GM23248 (cell line): ENCODE measurements at regions not wholly inside any gene's neighbourhood (a gene's known extent, or its start where the extent isn't known, plus 50 kb on each side); places are given as distances from the start of the nearest gene placed in this dataset.

Experiments
- DNase-seq: peaks from one replicate; pipeline ENCODE4 v3.0.0-alpha.2; 2015
- H2AFZ ChIP-seq: fragments of 200-600 bp; sonication (generic); 2 replicates; pipeline ENCODE4 v1.6.1; 2016; ENCODE audit warnings: antibody characterized with exemption
- H3F3A ChIP-seq: fragments of 200-600 bp; sonication (generic); 2 replicates; pipeline ENCODE4 v1.6.1; 2016; ENCODE audit warnings: mild to moderate bottlenecking, antibody characterized with exemption, mixed run types; ENCODE audit not compliant: insufficient read depth
- H3K27ac ChIP-seq: fragments of 200-600 bp; sonication (generic); 2 replicates; pipeline ENCODE4 v1.5.1; 2016; ENCODE audit warnings: mild to moderate bottlenecking
- H3K27me3 ChIP-seq: fragments of 200-600 bp; sonication (generic); replicated peaks from 2 replicates; pipeline ENCODE4 v1.6.1; 2016; ENCODE audit warnings: mild to moderate bottlenecking; ENCODE audit not compliant: insufficient read depth
- H3K36me3 ChIP-seq: fragments of 200-600 bp; sonication (generic); 2 replicates; pipeline ENCODE4 v1.6.1; 2016; ENCODE audit warnings: low read depth, mild to moderate bottlenecking
- H3K4me1 ChIP-seq: fragments of 200-600 bp; sonication (generic); 2 replicates; pipeline ENCODE4 v1.6.1; 2016; ENCODE audit warnings: mild to moderate bottlenecking; ENCODE audit not compliant: insufficient read depth
- H3K4me2 ChIP-seq: fragments of 200-600 bp; sonication (generic); one replicate; pipeline ENCODE4 v1.6.1; 2016; ENCODE audit warnings: mild to moderate bottlenecking; ENCODE audit not compliant: unreplicated experiment
- H3K4me3 ChIP-seq: fragments of 200-600 bp; sonication (generic); 2 replicates; pipeline ENCODE4 v1.5.1; 2016; ENCODE audit warnings: mild to moderate bottlenecking
- H3K79me2 ChIP-seq: fragments of 200-600 bp; sonication (generic); 2 replicates; pipeline ENCODE4 v1.6.1; 2016; ENCODE audit warnings: mild to moderate bottlenecking; ENCODE audit not compliant: insufficient read depth
- H3K9ac ChIP-seq: fragments of 200-600 bp; sonication (generic); 2 replicates; pipeline ENCODE4 v1.6.1; 2016; ENCODE audit warnings: mild to moderate bottlenecking
- H3K9me2 ChIP-seq: fragments of 200-600 bp; sonication (generic); 2 replicates; pipeline ENCODE4 v1.6.1; 2016; ENCODE audit warnings: mixed run types, mild to moderate bottlenecking, moderate library complexity; ENCODE audit not compliant: insufficient read depth
- H3K9me3 ChIP-seq: fragments of 200-600 bp; sonication (generic); one replicate; pipeline ENCODE4 v1.6.1; 2017; ENCODE audit warnings: low read depth
- H4K20me1 ChIP-seq: fragments of 200-600 bp; sonication (generic); 2 replicates; pipeline ENCODE4 v1.6.0; 2016; ENCODE audit not compliant: insufficient read depth
- EZH2 ChIP-seq: fragments of 200-600 bp; sonication (generic); IDR thresholded peaks from 2 replicates; pipeline ENCODE4 v1.6.1; 2018; ENCODE audit warnings: antibody characterized with exemption, mild to moderate bottlenecking; ENCODE audit not compliant: insufficient read depth, poor library complexity, severe bottlenecking
- EZH2phosphoT487 ChIP-seq: fragments of 200-600 bp; sonication (generic); IDR thresholded peaks from 2 replicates; pipeline ENCODE4 v1.6.1; 2018; ENCODE audit warnings: antibody characterized with exemption, moderate library complexity, mild to moderate bottlenecking, low read depth; ENCODE audit not compliant: insufficient read depth
- WGBS, 2 experiments: methylation state at CpG; one replicate each; pipeline ENCODE4 v1.1.6; 2015 to 2017; ENCODE audit warnings: low lambda C conversion rate in 2 of 2, low coverage in 1 of 2; ENCODE audit errors: missing lambda C conversion rate in 2 of 2; 5-methylcytosine and 5-hydroxymethylcytosine counted together
- in situ Hi-C: fragments of 300-500 bp; cut with MboI; formaldehyde crosslinking; loops from 2 replicates; pipeline ENCODE4 v1.15.0; 2020

DNA sequence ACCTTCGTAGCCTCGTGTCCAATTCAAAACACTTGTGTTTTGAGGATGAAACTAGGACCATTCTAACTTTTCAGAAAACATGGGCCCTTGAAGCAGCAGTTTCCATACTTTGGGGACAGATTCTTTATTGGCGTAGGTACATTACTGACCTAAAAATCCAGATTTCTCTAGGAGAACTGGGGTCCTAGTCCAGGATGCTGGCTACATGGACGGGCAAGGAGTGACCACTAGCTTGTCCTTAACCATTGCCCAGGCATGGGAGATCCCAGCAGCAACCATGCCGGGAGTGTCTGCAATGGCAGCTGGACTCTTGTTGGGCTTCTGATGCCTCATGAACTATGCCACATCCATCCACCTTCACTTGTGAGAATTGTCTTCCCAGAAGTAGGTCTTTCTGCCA is 62.2 kb upstream of the WDR1 start:
- H3K9ac ChIP-seq, result no peak overlapping the region
- DNase-seq, result no peak
- H3K27me3 ChIP-seq, result no peaks in the 10 kb centered on the region
- in situ Hi-C loops, result no loop called here
- peaks cover 46% of the 10 kb centered on the region for H3F3A ChIP-seq
- H4K20me1 ChIP-seq, result no peaks in the 10 kb centered on the region
- 80 to 89% methylated on average over 5 of the region's 5 CpGs for WGBS, 2 experiments
- no peaks in the 10 kb centered on the region for H3K9me3 ChIP-seq
- no peaks in the 10 kb centered on the region for H3K36me3 ChIP-seq
- no peak overlapping the region for H2AFZ ChIP-seq
- no peaks in the 10 kb centered on the region for H3K79me2 ChIP-seq
- peaks cover 45% of the 10 kb centered on the region for H3K4me1 ChIP-seq
- H3K9me2 ChIP-seq, result no peaks in the 10 kb centered on the region; the same call in 1 of the 2 replicates
- no peak overlapping the region for H3K4me3 ChIP-seq
- no peak overlapping the region for H3K4me2 ChIP-seq
- H3K27ac ChIP-seq, result no peak overlapping the region
- no peak for TF ChIP-seq EZH2
- TF ChIP-seq EZH2phosphoT487, result no peak

DNA sequence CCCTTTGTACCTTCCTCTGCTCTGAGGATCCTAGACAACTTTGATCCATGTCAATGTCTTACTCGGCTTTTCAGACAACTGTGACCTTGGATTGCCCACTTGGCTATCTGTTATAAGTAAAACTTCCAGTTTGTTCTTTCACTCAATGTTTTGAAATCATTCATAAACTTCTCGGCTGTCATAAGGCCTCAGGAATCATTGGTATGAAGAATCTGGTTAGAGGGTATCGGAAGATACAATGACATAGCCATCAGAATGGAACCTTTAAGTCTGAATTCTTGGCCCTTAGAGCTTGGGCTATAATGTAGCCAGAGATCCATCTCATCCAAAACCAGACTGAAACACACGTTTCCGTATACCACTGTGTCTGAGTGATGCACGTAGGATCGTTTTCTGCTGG is 59.0 kb upstream of the WDR1 start:
- no peaks in the 10 kb centered on the region; the same call in 1 of the 2 replicates for H3K9me2 ChIP-seq
- H3K9ac ChIP-seq, result no peak overlapping the region
- TF ChIP-seq EZH2phosphoT487, result no peak
- TF ChIP-seq EZH2, result no peak
- WGBS, 2 experiments, result 82 to 84% methylated on average over 7 of the region's 7 CpGs
- H3F3A ChIP-seq, result peaks cover 28% of the 10 kb centered on the region
- H3K27me3 ChIP-seq, result no peaks in the 10 kb centered on the region
- no peak overlapping the region for H3K4me3 ChIP-seq
- no peak overlapping the region for H3K4me2 ChIP-seq
- H3K27ac ChIP-seq, result no peak overlapping the region
- H2AFZ ChIP-seq, result no peak overlapping the region
- in situ Hi-C loops, result no loop called here
- DNase-seq, result no peak
- no peaks in the 10 kb centered on the region for H3K79me2 ChIP-seq
- H3K9me3 ChIP-seq, result no peaks in the 10 kb centered on the region
- no peaks in the 10 kb centered on the region for H3K36me3 ChIP-seq
- no peaks in the 10 kb centered on the region for H4K20me1 ChIP-seq
- H3K4me1 ChIP-seq, result peaks cover 42% of the 10 kb centered on the region

DNA sequence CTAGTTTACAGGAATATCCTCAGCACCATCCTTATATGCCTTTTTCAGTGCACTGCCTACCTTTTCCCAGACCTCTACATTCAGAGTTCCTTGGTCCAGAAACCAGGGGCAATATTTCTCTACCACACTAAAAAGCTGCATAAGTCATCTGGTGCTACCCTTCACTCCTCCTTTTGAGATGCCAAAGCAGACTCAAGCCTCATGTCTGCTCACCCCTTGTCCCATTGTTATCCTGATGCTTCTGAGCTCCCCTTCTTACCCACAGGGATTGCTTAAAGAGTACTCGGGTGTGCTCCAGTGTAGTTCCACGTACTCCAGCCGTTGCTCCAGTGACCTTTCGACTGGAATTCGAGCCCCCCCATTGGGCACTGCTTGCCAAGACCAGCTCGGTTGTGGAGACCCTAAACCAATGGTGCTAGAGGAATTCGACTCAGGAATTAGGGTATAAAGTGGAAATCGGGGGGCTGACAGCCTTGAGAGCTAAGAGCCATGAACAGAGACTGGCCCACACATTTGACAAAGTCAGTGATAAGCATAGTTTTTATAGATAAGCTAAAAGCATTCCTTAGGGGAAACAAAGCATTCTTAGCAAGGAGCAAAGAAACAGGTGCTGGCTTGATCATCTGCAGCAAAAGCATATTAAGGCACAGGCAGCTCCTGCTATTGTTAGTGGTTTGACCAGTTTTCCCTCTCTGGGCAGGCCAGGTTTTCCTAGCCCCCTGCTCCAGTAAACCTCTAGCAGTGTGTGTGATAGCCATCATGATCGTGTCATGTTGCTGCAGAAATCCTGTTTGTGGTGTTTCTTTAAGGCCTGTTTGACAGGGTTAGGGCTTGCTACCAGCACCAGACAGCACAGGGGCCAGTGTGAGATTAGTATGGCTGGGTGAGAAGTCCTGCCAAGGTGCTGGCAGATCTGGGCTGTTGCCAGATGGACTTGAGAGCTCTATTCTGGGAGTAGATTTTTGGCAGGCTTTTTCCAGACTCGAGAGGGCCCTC is 57.5 kb upstream of the WDR1 start:
- Histone ChIP-seq H3K27ac (peak overlapping the region; percentile 86), H3K36me3 (no peaks in the 10 kb centered on the region), H4K20me1 (no peaks in the 10 kb centered on the region), H2AFZ (0 out of 2 replicates have a peak overlapping the region, but pooled peaks have one; percentile 36), H3K9me2 (no peaks in the 10 kb centered on the region; the same call in 1 of the 2 replicates), H3F3A (peaks cover 17% of the 10 kb centered on the region), H3K9me3 (no peaks in the 10 kb centered on the region), H3K4me1 (peaks cover 28% of the 10 kb centered on the region), H3K4me2 (no peak overlapping the region), H3K4me3 (no peak overlapping the region), H3K79me2 (no peaks in the 10 kb centered on the region), H3K27me3 (no peaks in the 10 kb centered on the region), H3K9ac (peak overlapping the region; percentile 69; the same call in 1 of the 2 replicates)
- DNase-seq, result no peak
- in situ Hi-C loops, result no loop called here
- 75 to 76% methylated on average over 10 of the region's 10 CpGs for WGBS, 2 experiments
- TF ChIP-seq EZH2phosphoT487 (no peak), EZH2 (no peak)

DNA sequence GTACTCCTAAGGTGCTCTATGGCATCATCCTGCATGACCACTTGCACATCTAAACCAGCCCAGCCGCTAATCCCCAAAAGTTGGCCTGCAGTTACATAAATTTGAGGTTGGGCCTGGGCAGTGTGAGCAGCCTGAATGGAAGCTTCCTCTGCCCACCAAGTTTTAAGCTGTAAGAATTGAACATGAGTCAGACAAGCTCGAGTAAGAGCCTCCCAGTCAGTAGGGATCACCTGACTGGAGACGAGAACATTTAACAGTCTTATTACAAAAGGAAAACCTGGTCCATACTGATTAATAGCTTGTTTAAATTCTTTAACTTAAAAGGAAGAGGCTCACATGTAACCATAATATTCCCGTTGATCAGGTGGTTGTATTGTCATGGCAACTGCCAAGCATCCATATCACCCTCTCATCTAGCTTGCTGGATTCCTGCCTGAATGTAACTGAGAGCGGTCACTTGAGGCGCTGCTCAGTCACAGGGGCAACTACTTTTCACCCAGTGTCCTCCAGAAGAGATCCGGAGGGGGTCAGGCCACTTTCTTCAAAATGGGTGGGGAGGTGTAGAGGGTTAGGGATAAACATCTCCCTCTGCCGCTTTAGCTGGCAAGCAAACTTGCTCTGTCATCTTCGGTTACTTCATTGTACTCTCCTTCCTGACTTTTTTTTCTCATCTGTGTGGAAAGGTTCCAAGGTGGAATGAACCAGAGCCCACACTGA is 56.6 kb upstream of the WDR1 start:
- Histone ChIP-seq H3K79me2 (no peaks in the 10 kb centered on the region), H2AFZ (peak overlapping the region; percentile 36), H3K9ac (peak overlapping the region; percentile 69), H3K9me3 (no peaks in the 10 kb centered on the region), H3F3A (peaks cover 17% of the 10 kb centered on the region), H3K4me3 (0 out of 2 replicates have a peak overlapping the region, but pooled peaks have one; percentile 12), H4K20me1 (no peaks in the 10 kb centered on the region), H3K36me3 (no peaks in the 10 kb centered on the region), H3K27ac (peak overlapping the region; percentile 86), H3K9me2 (no peaks in the 10 kb centered on the region; the same call in 1 of the 2 replicates), H3K27me3 (no peaks in the 10 kb centered on the region), H3K4me2 (peak overlapping the region; percentile 25), H3K4me1 (peaks cover 28% of the 10 kb centered on the region)
- in situ Hi-C loops, result no loop called here
- TF ChIP-seq EZH2, result no peak
- TF ChIP-seq EZH2phosphoT487, result no peak
- WGBS, 2 experiments, result 34 to 37% methylated on average over 9 of the region's 9 CpGs
- peak; percentile 89 for DNase-seq
